Inflammatory macrophage treated with lipopolysaccharide for 4 hours (primary cell): ENCODE measurements at regions not wholly inside any gene's neighbourhood (a gene's known extent, or its start where the extent isn't known, plus 50 kb on each side); places are given as distances from the start of the nearest gene placed in this dataset.
"Not testable (repeated sequence)": the region's sequence is repeated elsewhere in the genome, so short reads cannot be mapped to it uniquely, and the experiment has no call there.

ENCODE experiments used
- DNase-seq: peaks from one replicate; pipeline ENCODE4 v3.0.0-alpha.2; 2020

GRCh38 chrX:63176578-63176977 lies 174.6 kb downstream of the SPIN4 start:
- not testable (repeated sequence) for DNase-seq

- not testable (repeated sequence) for DNase-seq
Measured at GRCh38 chrX:63173841-63174718, 177.1 kb downstream of the SPIN4 start.

- DNase-seq = not testable (repeated sequence)
Measured at GRCh38 chrX:63169416-63169815, 181.7 kb downstream of the SPIN4 start.

- DNase-seq = not testable (repeated sequence)
Measured at GRCh38 chrX:63168949-63169348, 182.2 kb downstream of the SPIN4 start.

- DNase-seq = not testable (repeated sequence)
Measured at GRCh38 chrX:63167002-63167401, 184.1 kb downstream of the SPIN4 start.

- DNase-seq = not testable (repeated sequence)
Measured at GRCh38 chrX:63160994-63161393, 190.1 kb downstream of the SPIN4 start.

GRCh38 chrX:63160340-63160739 lies 190.8 kb downstream of the SPIN4 start:
- DNase-seq = not testable (repeated sequence)

GRCh38 chrX:63145526-63145925 lies 205.6 kb downstream of the SPIN4 start:
- not testable (repeated sequence) for DNase-seq

- DNase-seq = not testable (repeated sequence)
Measured at GRCh38 chrX:63142588-63142987, 208.5 kb downstream of the SPIN4 start.

GRCh38 chrX:63135859-63136258 lies 215.3 kb downstream of the SPIN4 start:
- DNase-seq = not testable (repeated sequence)

GRCh38 chrX:63128509-63128908 lies 222.6 kb downstream of the SPIN4 start:
- DNase-seq = peak; percentile 0

- DNase-seq = no peak
Measured at GRCh38 chrX:63115196-63115595, 235.9 kb downstream of the SPIN4 start.

GRCh38 chrX:63101879-63102620 lies 249.1 kb downstream of the SPIN4 start:
- no peak for DNase-seq

GRCh38 chrX:63058204-63058603 lies 292.9 kb downstream of the SPIN4 start:
- no peak for DNase-seq

- no peak for DNase-seq
Measured at GRCh38 chrX:63050225-63050624, 300.9 kb downstream of the SPIN4 start.

- DNase-seq = no peak
Measured at GRCh38 chrX:63032811-63033210, 318.3 kb downstream of the SPIN4 start.

- DNase-seq = no peak
Measured at GRCh38 chrX:63013549-63013948, 337.6 kb downstream of the SPIN4 start.

- DNase-seq = no peak
Measured at GRCh38 chrX:63012574-63012973, 338.6 kb downstream of the SPIN4 start.

GRCh38 chrX:63000196-63000595 lies 350.9 kb downstream of the SPIN4 start:
- DNase-seq = not testable (repeated sequence)
